MM.1S (cell line): ENCODE measurements at regions not wholly inside any gene's neighbourhood (a gene's known extent, or its start where the extent isn't known, plus 50 kb on each side); places are given as distances from the start of the nearest gene placed in this dataset.

Experiments used
- DNase-seq: peaks from one replicate; pipeline ENCODE4 v3.0.0-alpha.2; 2015
- H2AFZ ChIP-seq: fragments of 300-600 bp; sonication (generic); 2 replicates; pipeline ENCODE4 v1.6.0; 2016; ENCODE audit warnings: antibody characterized with exemption, low read length
- H3F3A ChIP-seq: fragments of 300-600 bp; sonication (generic); 2 replicates; pipeline ENCODE4 v1.6.1; 2016; ENCODE audit warnings: mild to moderate bottlenecking, antibody characterized with exemption, low read length, moderate library complexity, mixed read lengths; ENCODE audit not compliant: insufficient read depth
- H3K27ac ChIP-seq: fragments of 300-600 bp; sonication (generic); 2 replicates; pipeline ENCODE4 v1.5.1; 2016; ENCODE audit warnings: mild to moderate bottlenecking, low read length
- H3K27me3 ChIP-seq: fragments of 300-600 bp; sonication (generic); replicated peaks from 2 replicates; pipeline ENCODE4 v1.6.0; 2016; ENCODE audit warnings: low read length; ENCODE audit not compliant: insufficient read depth
- H3K36me3 ChIP-seq: fragments of 300-600 bp; sonication (generic); replicated peaks from 2 replicates; pipeline ENCODE4 v1.6.1; 2016; ENCODE audit warnings: mild to moderate bottlenecking, low read length, mixed read lengths; ENCODE audit not compliant: insufficient read depth
- H3K4me1 ChIP-seq: fragments of 300-600 bp; sonication (generic); 2 replicates; pipeline ENCODE4 v1.6.1; 2016; ENCODE audit warnings: low read length, mixed read lengths
- H3K4me2 ChIP-seq: fragments of 300-600 bp; sonication (generic); 2 replicates; pipeline ENCODE4 v1.6.0; 2016; ENCODE audit warnings: low read depth, low read length
- H3K4me3 ChIP-seq: fragments of 300-600 bp; sonication (generic); 2 replicates; pipeline ENCODE4 v1.5.1; 2016; ENCODE audit warnings: low read length, mixed read lengths
- H3K79me2 ChIP-seq: fragments of 300-600 bp; sonication (generic); 2 replicates; pipeline ENCODE4 v1.6.1; 2016; ENCODE audit warnings: mixed run types, low read length, mixed read lengths
- H3K9ac ChIP-seq: fragments of 300-600 bp; sonication (generic); 2 replicates; pipeline ENCODE4 v1.6.1; 2016; ENCODE audit warnings: low read length, mixed read lengths
- H3K9me2 ChIP-seq: fragments of 300-600 bp; sonication (generic); replicated peaks from 2 replicates; pipeline ENCODE4 v1.6.1; 2016; ENCODE audit warnings: mild to moderate bottlenecking, low read length, mixed read lengths; ENCODE audit not compliant: insufficient read depth
- H3K9me3 ChIP-seq: fragments of 300-600 bp; sonication (generic); replicated peaks from 2 replicates; pipeline ENCODE4 v1.6.1; 2016; ENCODE audit warnings: mild to moderate bottlenecking, low read length, mixed read lengths; ENCODE audit not compliant: insufficient read depth
- H4K20me1 ChIP-seq: fragments of 300-600 bp; sonication (generic); 2 replicates; pipeline ENCODE4 v1.6.1; 2016; ENCODE audit warnings: mild to moderate bottlenecking, low read length, moderate library complexity, mixed read lengths; ENCODE audit not compliant: insufficient read depth
- EZH2 ChIP-seq: fragments of 300-600 bp; sonication (generic); optimal IDR thresholded peaks from 2 replicates; pipeline ENCODE3; 2017; ENCODE audit warnings: low read depth, mild to moderate bottlenecking, antibody characterized with exemption, low read length, mixed read lengths
- EZH2phosphoT487 ChIP-seq: fragments of 300-600 bp; sonication (generic); IDR thresholded peaks from 2 replicates; pipeline ENCODE4 v1.6.1; 2018; ENCODE audit warnings: antibody characterized with exemption, low read length
- TF ChIP-seq, protein P1 (sequence below): fragments of 300-600 bp; sonication (generic); IDR thresholded peaks from 2 replicates; pipeline ENCODE4 v1.5.1; 2016; ENCODE audit warnings: antibody characterized with exemption, low read length, mixed read lengths

GRCh38 chr11:116042146-116042545, 537.9 kb upstream of the CADM1 start:
- H3K9me2 ChIP-seq, result no peaks in the 10 kb centered on the region
- no peak overlapping the region for H3K9ac ChIP-seq
- H3K27me3 ChIP-seq, result no peaks in the 10 kb centered on the region
- no peak overlapping the region for H2AFZ ChIP-seq
- no peak overlapping the region for H3K4me2 ChIP-seq
- no peaks in the 10 kb centered on the region for H3K4me1 ChIP-seq
- TF ChIP-seq, protein P1, sequence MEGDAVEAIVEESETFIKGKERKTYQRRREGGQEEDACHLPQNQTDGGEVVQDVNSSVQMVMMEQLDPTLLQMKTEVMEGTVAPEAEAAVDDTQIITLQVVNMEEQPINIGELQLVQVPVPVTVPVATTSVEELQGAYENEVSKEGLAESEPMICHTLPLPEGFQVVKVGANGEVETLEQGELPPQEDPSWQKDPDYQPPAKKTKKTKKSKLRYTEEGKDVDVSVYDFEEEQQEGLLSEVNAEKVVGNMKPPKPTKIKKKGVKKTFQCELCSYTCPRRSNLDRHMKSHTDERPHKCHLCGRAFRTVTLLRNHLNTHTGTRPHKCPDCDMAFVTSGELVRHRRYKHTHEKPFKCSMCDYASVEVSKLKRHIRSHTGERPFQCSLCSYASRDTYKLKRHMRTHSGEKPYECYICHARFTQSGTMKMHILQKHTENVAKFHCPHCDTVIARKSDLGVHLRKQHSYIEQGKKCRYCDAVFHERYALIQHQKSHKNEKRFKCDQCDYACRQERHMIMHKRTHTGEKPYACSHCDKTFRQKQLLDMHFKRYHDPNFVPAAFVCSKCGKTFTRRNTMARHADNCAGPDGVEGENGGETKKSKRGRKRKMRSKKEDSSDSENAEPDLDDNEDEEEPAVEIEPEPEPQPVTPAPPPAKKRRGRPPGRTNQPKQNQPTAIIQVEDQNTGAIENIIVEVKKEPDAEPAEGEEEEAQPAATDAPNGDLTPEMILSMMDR, result no peak
- TF ChIP-seq EZH2 (no peak), EZH2phosphoT487 (no peak)
- H3K36me3 ChIP-seq, result no peaks in the 10 kb centered on the region
- H3K4me3 ChIP-seq, result no peak overlapping the region
- H3K79me2 ChIP-seq, result no peaks in the 10 kb centered on the region
- H3K9me3 ChIP-seq, result no peaks in the 10 kb centered on the region
- no peaks in the 10 kb centered on the region for H3F3A ChIP-seq
- no peaks in the 10 kb centered on the region for H4K20me1 ChIP-seq
- no peak overlapping the region for H3K27ac ChIP-seq
- no peak for DNase-seq

GRCh38 chr11:116037861-116038260, 533.6 kb upstream of the CADM1 start:
- no peaks in the 10 kb centered on the region for H3K36me3 ChIP-seq
- no peak overlapping the region for H3K4me3 ChIP-seq
- no peak overlapping the region for H3K9ac ChIP-seq
- no peaks in the 10 kb centered on the region for H3K4me1 ChIP-seq
- no peak overlapping the region for H3K4me2 ChIP-seq
- no peaks in the 10 kb centered on the region for H3K9me2 ChIP-seq
- no peaks in the 10 kb centered on the region for H3F3A ChIP-seq
- DNase-seq, result no peak
- TF ChIP-seq EZH2, result no peak
- no peak for TF ChIP-seq EZH2phosphoT487
- TF ChIP-seq, protein P1, result no peak
- no peak overlapping the region for H2AFZ ChIP-seq
- no peaks in the 10 kb centered on the region for H4K20me1 ChIP-seq
- H3K27ac ChIP-seq, result no peak overlapping the region
- H3K9me3 ChIP-seq, result no peaks in the 10 kb centered on the region
- H3K27me3 ChIP-seq, result no peaks in the 10 kb centered on the region
- H3K79me2 ChIP-seq, result no peaks in the 10 kb centered on the region

- Histone ChIP-seq H3K4me3 (no peak overlapping the region), H3K4me1 (no peaks in the 10 kb centered on the region), H2AFZ (no peak overlapping the region), H3K27me3 (no peaks in the 10 kb centered on the region), H3K9ac (no peak overlapping the region), H3F3A (no peaks in the 10 kb centered on the region), H3K36me3 (no peaks in the 10 kb centered on the region), H3K9me3 (no peaks in the 10 kb centered on the region), H3K79me2 (no peaks in the 10 kb centered on the region), H3K4me2 (no peak overlapping the region), H3K27ac (no peak overlapping the region), H3K9me2 (no peaks in the 10 kb centered on the region), H4K20me1 (no peaks in the 10 kb centered on the region)
- no peak for DNase-seq
- no peak for TF ChIP-seq EZH2phosphoT487
- no peak for TF ChIP-seq EZH2
- TF ChIP-seq, protein P1, result no peak
These were observed 531.8 kb upstream of the CADM1 start for GRCh38 chr11:116035977-116036376.
